SKM-1 treated with dmso at 0.1 percent for 144 hours (cell line): ENCODE measurements at regions not wholly inside any gene's neighbourhood (a gene's known extent, or its start where the extent isn't known, plus 50 kb on each side); places are given as distances from the start of the nearest gene placed in this dataset.
A peak's percentile ranks its signal among the peaks of the same experiment; 100 is the strongest.

Source experiments
- DNase-seq: peaks from one replicate; lab custom pipeline; 2025; ENCODE audit not compliant: unreplicated experiment; lab: John Stamatoyannopoulos, UW

DNA sequence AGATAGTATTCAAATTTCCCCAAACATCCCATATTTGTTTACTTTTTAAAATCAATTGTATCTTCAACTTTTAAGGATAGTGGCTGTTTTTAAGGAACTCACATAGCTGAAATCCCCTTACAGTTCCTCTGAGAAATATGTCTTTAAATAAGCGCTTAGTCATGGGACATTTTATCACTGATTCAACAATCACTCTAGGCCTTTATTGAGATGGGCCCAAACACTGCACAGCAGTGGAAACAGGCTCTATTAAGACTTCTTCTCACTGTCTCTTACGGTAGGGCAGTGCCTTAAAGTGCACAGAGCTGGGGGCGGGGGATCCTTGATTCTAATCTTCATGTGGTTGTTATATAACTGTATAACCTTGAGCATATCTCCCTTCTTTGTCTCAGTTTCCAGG lies 59.8 kb upstream of the RREB1 start:
- DNase-seq: peak; percentile 25

DNA sequence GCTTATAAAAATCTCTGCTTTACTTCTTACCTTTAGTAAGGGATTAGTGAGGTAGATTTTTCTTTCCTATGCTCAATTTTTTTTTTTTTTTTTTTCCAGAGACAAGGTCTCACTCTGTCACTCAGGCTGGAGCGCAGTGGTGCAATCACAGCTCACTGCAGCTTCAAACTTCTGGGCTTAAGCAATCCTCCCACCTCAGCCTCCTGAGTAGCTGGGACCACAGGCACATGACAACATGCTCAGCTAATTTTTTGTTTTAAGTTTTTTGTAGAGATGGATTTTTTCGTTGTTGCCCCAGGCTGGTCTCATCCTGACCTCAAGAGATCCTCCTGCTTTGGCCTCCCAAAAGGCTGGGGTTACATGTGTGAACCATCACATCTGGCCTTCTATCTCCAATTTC lies 58.9 kb upstream of the RREB1 start:
- no peak for DNase-seq

DNA sequence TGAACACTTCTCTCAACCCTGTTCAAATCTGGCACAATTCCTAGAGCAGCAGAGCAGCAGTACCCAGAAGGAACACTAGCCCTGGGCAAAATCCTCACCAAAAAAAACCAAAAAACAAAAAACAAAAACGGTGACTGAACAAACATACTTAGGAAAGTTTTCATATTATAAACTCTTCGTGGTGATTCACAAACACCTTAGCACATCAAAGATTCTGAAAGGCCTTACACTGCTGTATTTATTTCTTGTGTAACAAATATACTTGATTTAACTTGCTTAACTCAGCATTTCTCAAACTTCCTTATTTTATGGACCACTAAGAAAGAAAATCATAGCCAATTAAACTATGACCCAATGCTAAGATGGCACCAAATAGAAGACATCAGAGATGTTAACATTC lies 57.8 kb upstream of the RREB1 start:
- no peak for DNase-seq

DNA sequence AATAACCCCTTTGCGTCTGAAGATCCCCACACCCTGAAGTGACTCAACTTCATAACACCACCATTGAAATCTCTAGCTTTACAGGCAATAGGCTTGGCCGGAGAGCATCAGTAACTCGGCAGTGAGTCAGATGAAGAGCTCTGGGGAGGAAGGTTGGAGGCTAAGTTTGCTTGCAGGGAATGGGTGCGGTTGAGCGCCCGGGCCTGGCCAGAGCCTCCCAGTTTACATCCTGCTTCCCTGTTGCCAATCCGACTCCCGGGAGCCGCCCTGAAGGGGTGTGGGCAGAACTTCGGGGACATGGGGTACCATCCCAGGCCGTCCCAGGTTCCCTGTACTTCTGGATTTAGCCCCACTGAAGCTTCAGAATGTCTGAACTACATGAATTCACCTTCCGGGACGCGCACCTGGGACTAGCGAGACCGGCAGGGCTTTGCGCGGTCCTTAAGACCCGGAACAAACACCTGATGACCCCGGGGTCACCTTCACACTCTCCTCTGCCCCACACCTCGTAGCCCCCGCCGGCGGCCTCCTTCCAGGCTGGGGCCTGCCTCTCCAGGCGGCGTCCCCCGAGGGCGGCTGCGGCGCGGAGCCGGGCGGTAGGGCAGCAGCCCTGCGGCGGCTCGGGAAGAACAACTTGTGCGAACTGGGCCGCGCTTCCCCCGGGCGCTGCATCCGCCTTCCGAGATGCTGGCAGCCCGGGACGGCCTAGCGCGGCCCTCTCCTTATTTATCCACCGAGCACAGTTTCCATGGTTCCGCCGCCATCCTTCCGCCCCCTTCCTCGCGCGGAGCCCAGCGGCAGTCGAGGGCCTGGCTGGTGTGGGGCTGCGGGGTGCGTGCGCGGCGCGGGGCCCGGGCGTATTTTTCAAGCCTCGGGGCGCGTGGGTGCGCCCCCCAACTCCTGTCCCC lies 56.6 kb upstream of the RREB1 start:
- DNase-seq: no peak

DNA sequence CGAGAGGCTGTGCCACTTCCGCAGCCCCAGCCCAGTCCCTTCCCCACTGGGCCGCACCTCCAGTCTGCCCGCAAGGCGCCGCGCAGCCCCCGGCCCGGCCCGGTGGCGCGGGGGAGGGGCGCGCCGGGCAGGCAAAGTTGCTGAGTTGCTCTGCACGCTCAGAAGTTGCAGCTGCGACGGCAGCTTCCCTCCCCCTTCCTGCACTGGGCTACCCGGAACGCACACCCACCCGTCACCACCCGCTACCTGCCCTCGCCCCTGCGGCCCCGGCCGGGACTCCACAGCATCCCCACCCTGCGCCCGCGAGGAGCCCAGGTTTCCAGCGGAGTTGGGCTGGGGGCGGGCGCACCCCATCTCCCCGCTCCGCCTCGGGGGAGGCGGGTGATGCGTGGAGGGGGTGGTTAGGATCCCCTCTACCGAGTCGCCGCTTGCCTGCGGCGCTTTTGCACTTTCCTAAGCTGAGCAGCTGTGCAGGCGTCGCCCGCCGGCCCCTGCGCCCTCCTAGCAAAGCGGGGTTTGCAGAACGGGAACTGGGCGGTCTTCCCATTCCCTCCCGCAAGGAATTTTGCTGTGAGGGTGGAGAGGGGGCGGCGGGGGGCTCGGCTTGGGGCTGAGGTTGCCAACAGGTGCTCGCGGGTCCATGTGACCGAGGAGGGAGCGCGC lies 55.9 kb upstream of the RREB1 start:
- DNase-seq: peak; percentile 25

DNA sequence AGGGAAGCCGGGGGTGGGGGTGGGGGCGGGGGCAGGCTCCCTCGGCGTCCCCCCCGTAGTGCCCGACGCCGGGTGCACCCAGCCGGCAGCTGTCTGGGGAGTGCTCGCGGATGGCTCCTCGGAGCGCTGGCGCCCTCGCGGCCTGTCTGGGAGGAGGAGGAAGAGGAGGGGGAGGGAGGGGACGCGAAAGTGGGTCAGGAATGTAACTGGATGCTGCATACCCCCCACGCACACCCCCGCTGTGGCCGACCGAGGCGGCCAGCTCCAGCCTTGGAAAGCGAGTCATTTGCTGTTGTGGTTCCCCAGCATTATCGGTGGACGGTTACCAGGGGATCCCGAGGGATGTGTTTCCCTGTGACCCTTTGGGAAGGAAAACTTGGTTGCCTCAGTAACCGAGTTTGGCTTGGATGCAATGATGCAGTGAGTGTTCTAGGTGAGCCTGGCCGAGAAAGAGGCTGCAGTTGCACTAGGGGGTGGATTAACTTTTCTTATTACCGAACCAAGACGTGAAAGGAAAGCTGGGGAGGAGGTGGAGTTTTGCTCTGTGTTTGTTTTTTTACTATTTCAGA lies 55.2 kb upstream of the RREB1 start:
- no peak for DNase-seq

DNA sequence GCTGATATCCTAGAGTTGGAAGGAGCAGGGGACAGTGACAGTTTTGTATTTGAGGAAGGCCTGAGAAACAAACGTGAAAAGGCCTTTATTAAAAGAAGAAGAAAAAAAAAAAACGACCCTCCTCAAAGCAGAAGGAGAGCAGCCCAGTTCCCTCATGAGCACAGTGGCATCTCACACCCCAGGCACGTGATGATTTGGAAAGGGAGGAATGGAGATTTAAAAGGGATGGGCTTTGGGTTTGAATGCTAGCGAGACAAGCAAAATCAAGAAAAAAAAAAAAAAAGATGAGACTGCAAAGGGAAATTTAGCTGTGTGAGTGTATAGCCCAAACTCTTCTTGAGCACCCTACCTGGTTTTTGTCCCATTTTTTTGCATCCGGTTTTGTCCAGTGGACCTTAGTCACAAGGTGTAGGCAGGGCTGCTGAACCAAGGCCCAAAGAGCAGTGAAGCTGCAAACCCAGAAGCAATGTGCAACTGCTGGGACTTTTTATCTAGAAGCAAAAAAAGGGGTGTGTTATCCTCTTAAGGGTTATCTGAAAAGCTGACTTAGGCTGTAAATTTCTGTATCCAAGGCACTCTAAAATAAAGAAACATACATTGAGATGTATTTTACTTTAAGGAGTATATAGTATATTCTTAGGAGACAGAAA lies 54.5 kb upstream of the RREB1 start:
- DNase-seq: no peak
